ENCODE measurements at regions not wholly inside any gene's neighbourhood (a gene's known extent, or its start where the extent isn't known, plus 50 kb on each side); places are given as distances from the start of the nearest gene placed in this dataset.

GRCh38 chr2:2400286-2401038 lies 69.4 kb upstream of the MYT1L start:
- TF ChIP-seq CTCF (IDR thresholded peaks at IDR 0.05): no peak
- ATAC-seq (ENCODE audit: low read depth) (no peak), DNase-seq (no peak)
- Mint-ChIP-seq H3K36me3 (ENCODE audit: low read depth) (no peaks in the 10 kb centered on the region), H3K9me3 (peaks cover 16% of the 10 kb centered on the region), H3K27ac (no peak overlapping the region), H3K27me3 (no peaks in the 10 kb centered on the region), H3K4me3 (no peak overlapping the region), H3K4me1 (no peaks in the 10 kb centered on the region)
- CTCF ChIA-PET: no interaction called here
- POLR2A ChIA-PET: no interaction called here
- intact Hi-C loops (cut with micrococcal nuclease): no loop called here

- DNase-seq (no peak), ATAC-seq (ENCODE audit: low read depth) (no peak)
- TF ChIP-seq CTCF (IDR thresholded peaks at IDR 0.05): no peak
- H3K27ac Mint-ChIP-seq: no peak overlapping the region
- H3K36me3 Mint-ChIP-seq (ENCODE audit: low read depth): no peaks in the 10 kb centered on the region
- H3K27me3 Mint-ChIP-seq: no peaks in the 10 kb centered on the region
- intact Hi-C loops (cut with micrococcal nuclease): no loop called here
- H3K9me3 Mint-ChIP-seq: peaks cover 17% of the 10 kb centered on the region
- H3K4me1 Mint-ChIP-seq: no peaks in the 10 kb centered on the region
- H3K4me3 Mint-ChIP-seq: no peak overlapping the region
- POLR2A ChIA-PET: no interaction called here
- CTCF ChIA-PET: no interaction called here
These were observed 68.3 kb upstream of the MYT1L start for GRCh38 chr2:2399396-2399795.

- no peaks in the 10 kb centered on the region for H3K27me3 Mint-ChIP-seq
- ChIA-PET POLR2A (no interaction called here), CTCF (no interaction called here)
- ATAC-seq (ENCODE audit: low read depth) (no peak), DNase-seq (no peak)
- H3K4me3 Mint-ChIP-seq: no peak overlapping the region
- H3K36me3 Mint-ChIP-seq (ENCODE audit: low read depth): no peaks in the 10 kb centered on the region
- no peaks in the 10 kb centered on the region for H3K4me1 Mint-ChIP-seq
- no peak for TF ChIP-seq CTCF (IDR thresholded peaks at IDR 0.05)
- H3K9me3 Mint-ChIP-seq: peaks cover 15% of the 10 kb centered on the region
- no peak overlapping the region for H3K27ac Mint-ChIP-seq
- intact Hi-C loops (cut with micrococcal nuclease): no loop called here
These were observed 61.3 kb upstream of the MYT1L start for GRCh38 chr2:2392332-2392731.

- no peak for TF ChIP-seq CTCF (IDR thresholded peaks at IDR 0.05)
- H3K4me1 Mint-ChIP-seq: no peaks in the 10 kb centered on the region
- no peaks in the 10 kb centered on the region for H3K27me3 Mint-ChIP-seq
- POLR2A ChIA-PET: no interaction called here
- ATAC-seq (ENCODE audit: low read depth): no peak
- DNase-seq: no peak
- CTCF ChIA-PET: no interaction called here
- intact Hi-C loops (cut with micrococcal nuclease): no loop called here
- H3K9me3 Mint-ChIP-seq: peaks cover 10% of the 10 kb centered on the region
- no peak overlapping the region for H3K27ac Mint-ChIP-seq
- H3K4me3 Mint-ChIP-seq: no peak overlapping the region
- no peaks in the 10 kb centered on the region for H3K36me3 Mint-ChIP-seq (ENCODE audit: low read depth)
These were observed 58.1 kb upstream of the MYT1L start for GRCh38 chr2:2389215-2389614.
